Stimulated activated CD4-positive, alpha-beta T cell treated with anti-CD3 and anti-CD28 coated beads, Interleukin-12 subunit alpha, Interleukin-12 subunit beta, amount 100 ng/mL, for 48 hours (primary cell): ENCODE measurements at regions not wholly inside any gene's neighbourhood (a gene's known extent, or its start where the extent isn't known, plus 50 kb on each side); places are given as distances from the start of the nearest gene placed in this dataset.

Experiments used
- DNase-seq, 3 donors: peaks; one replicate each; pipeline ENCODE4 v3.0.0-alpha.2; 2020; ENCODE audit warnings: low read depth in 2 of 3, low spot score in 1 of 3

GRCh38 chr15:94057305-94057704 lies 174.1 kb upstream of the MCTP2 start:
- DNase-seq: no peak

GRCh38 chr15:94056314-94056713 lies 175.0 kb upstream of the MCTP2 start:
- no peak for DNase-seq

- DNase-seq: no peak
These were observed 177.7 kb upstream of the MCTP2 start for GRCh38 chr15:94053626-94054025.

GRCh38 chr15:94052711-94053110 lies 178.7 kb upstream of the MCTP2 start:
- no peak for DNase-seq

- DNase-seq: no peak
These were observed 183.8 kb upstream of the MCTP2 start for GRCh38 chr15:94047566-94047965.

- no peak for DNase-seq
These were observed 189.0 kb upstream of the MCTP2 start for GRCh38 chr15:94042180-94042928.

GRCh38 chr15:94041746-94042145 lies 189.6 kb upstream of the MCTP2 start:
- no peak for DNase-seq

- DNase-seq: no peak
These were observed 190.7 kb upstream of the MCTP2 start for GRCh38 chr15:94040541-94041248.

- no peak for DNase-seq
These were observed 195.2 kb upstream of the MCTP2 start for GRCh38 chr15:94036156-94036555.

GRCh38 chr15:94033683-94034020 lies 197.7 kb upstream of the MCTP2 start:
- DNase-seq: no peak

- DNase-seq: no peak
These were observed 198.2 kb upstream of the MCTP2 start for GRCh38 chr15:94033014-94033682.

- no peak for DNase-seq
These were observed 198.8 kb upstream of the MCTP2 start for GRCh38 chr15:94032571-94032970.

- DNase-seq: no peak
These were observed 200.3 kb upstream of the MCTP2 start for GRCh38 chr15:94031072-94031471.

GRCh38 chr15:94029495-94029894 lies 201.9 kb upstream of the MCTP2 start:
- no peak for DNase-seq

- no peak for DNase-seq
These were observed 202.6 kb upstream of the MCTP2 start for GRCh38 chr15:94028809-94029208.

- no peak for DNase-seq
These were observed 203.2 kb upstream of the MCTP2 start for GRCh38 chr15:94028121-94028520.

- DNase-seq: no peak
These were observed 203.8 kb upstream of the MCTP2 start for GRCh38 chr15:94027581-94027980.

- DNase-seq: no peak
These were observed 204.7 kb upstream of the MCTP2 start for GRCh38 chr15:94026458-94027304.

- no peak for DNase-seq
These were observed 207.8 kb upstream of the MCTP2 start for GRCh38 chr15:94023531-94023930.

- DNase-seq: no peak
These were observed 209.6 kb upstream of the MCTP2 start for GRCh38 chr15:94021621-94022320.

- no peak for DNase-seq
These were observed 212.3 kb upstream of the MCTP2 start for GRCh38 chr15:94019062-94019461.
